ENCODE measurements at regions not wholly inside any gene's neighbourhood (a gene's known extent, or its start where the extent isn't known, plus 50 kb on each side); places are given as distances from the start of the nearest gene placed in this dataset.

DNA sequence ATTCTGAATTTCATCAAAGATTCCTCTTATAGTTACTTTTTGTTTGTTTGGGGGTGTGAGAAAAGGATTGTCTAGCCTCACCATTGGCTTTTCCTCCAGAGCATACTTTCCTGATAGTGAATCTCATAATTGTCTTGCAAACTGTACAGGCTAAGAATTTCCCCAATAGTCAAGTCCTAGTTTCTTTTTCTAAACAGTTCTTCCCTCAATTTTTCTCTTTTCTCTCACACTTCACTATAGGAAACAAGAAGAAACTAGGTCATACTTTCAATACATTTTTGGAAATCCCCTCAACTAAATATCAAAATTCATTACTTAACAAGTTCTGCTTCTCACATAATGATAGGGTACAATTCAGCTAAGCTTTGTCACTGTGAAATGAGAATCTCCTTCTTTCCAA, 241.9 kb downstream of the IL20RB start (continued):
- no peak for TF ChIP-seq ZSCAN20 (CRISPR knock-in tag; IDR thresholded peaks at IDR 0.05)

- TF ChIP-seq, protein P1, sequence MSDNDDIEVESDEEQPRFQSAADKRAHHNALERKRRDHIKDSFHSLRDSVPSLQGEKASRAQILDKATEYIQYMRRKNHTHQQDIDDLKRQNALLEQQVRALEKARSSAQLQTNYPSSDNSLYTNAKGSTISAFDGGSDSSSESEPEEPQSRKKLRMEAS (IDR thresholded peaks at IDR 0.05) = no peak
- TF ChIP-seq ZNF302 (CRISPR knock-in tag; IDR thresholded peaks at IDR 0.05) = no peak
- TF ChIP-seq GATA3 (IDR thresholded peaks at IDR 0.05; ENCODE audit: borderline replicate concordance) = no peak
- no peak for TF ChIP-seq REST (IDR thresholded peaks at IDR 0.05)
- no peak for TF ChIP-seq CHD4 (IDR thresholded peaks at IDR 0.05; ENCODE audit: borderline replicate concordance)
- TF ChIP-seq FOXS1 (CRISPR knock-in tag; IDR thresholded peaks at IDR 0.05) = no peak
- TF ChIP-seq FOSB (CRISPR knock-in tag; IDR thresholded peaks at IDR 0.05) = no peak
- TF ChIP-seq ATOH8 (CRISPR knock-in tag; IDR thresholded peaks at IDR 0.05; ENCODE audit: low read depth) = no peak
- TF ChIP-seq SMC3 (IDR thresholded peaks at IDR 0.05) = no peak
- no peak for TF ChIP-seq ZC3H11A (IDR thresholded peaks at IDR 0.05)
- no peak for TF ChIP-seq MAZ (IDR thresholded peaks at IDR 0.05; ENCODE audit: borderline replicate concordance, low read depth, low read length)
- no peak for TF ChIP-seq CHD2 (IDR thresholded peaks at IDR 0.05; ENCODE audit: low read length, partially characterized antibody)
- TF ChIP-seq, protein P2, sequence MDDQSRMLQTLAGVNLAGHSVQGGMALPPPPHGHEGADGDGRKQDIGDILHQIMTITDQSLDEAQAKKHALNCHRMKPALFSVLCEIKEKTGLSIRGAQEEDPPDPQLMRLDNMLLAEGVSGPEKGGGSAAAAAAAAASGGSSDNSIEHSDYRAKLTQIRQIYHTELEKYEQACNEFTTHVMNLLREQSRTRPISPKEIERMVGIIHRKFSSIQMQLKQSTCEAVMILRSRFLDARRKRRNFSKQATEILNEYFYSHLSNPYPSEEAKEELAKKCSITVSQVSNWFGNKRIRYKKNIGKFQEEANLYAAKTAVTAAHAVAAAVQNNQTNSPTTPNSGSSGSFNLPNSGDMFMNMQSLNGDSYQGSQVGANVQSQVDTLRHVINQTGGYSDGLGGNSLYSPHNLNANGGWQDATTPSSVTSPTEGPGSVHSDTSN (IDR thresholded peaks at IDR 0.05) = no peak
- no peak for TF ChIP-seq BCL3 (IDR thresholded peaks at IDR 0.05)
- no peak for TF ChIP-seq HEYL (CRISPR knock-in tag; IDR thresholded peaks at IDR 0.05)
- no peak for TF ChIP-seq NR3C1 (IDR thresholded peaks at IDR 0.05)
- TF ChIP-seq USF2 (IDR thresholded peaks at IDR 0.05) = no peak
- no peak for TF ChIP-seq JUNB (IDR thresholded peaks at IDR 0.05)
- TF ChIP-seq CBX2 (IDR thresholded peaks at IDR 0.05; ENCODE audit: borderline replicate concordance, low read depth) = no peak
- POLR2A ChIA-PET = no interaction called here
- WGBS (ENCODE audit: missing lambda C conversion rate) = 37% methylated on average over 3 of the region's 3 CpGs
- no peak overlapping the region for H3K27ac ChIP-seq
- no peak for FAIRE-seq
- H3K9me3 ChIP-seq = no peaks in the 10 kb centered on the region
- CTCF ChIA-PET = no interaction called here
- no peak overlapping the region for H3K4me3 ChIP-seq
- H3K4me1 ChIP-seq = no peaks in the 10 kb centered on the region
- ATAC-seq = no peak
- H3K4me2 ChIP-seq = no peak overlapping the region
- no peak for DNase-seq (ENCODE audit: low read depth in 1 of 2, low spot score in 1 of 2)
These were observed 243.3 kb downstream of the IL20RB start for GRCh38 chr3:137201066-137201465.

Measured in A549 (cell line).